ENCODE measurements at regions not wholly inside any gene's neighbourhood (a gene's known extent, or its start where the extent isn't known, plus 50 kb on each side); places are given as distances from the start of the nearest gene placed in this dataset.

DNA sequence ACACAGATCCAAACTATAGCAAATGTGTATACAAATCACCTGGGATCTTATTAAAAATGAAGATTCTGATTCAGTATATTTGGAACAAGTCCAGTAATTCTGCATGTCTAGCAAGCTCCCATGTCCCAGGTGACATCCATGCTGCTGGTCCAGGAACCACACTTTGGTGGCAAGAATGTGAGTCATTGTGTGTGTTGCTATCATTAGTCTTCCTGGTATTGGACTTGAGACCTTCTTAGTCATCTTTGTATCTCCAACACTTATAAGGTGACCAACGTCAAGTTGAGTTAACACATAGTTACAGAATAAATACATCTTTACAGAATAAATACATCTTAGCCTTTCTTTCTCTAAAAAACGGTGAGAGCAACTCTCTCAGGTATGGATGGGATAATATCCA is 107.9 kb upstream of the NDUFV2 start:
- WGBS, 2 donors, result 39 to 43% methylated on average over 2 of the region's 2 CpGs
- peaks cover 0 to 4% (median 0%) of the 10 kb centered on the region in 4 donors for H3K9me3 ChIP-seq
- H3K4me1 ChIP-seq, result peaks cover 0 to 5% (median 2%) of the 10 kb centered on the region in 4 donors
- no peaks in the 10 kb centered on the region for H3K36me3 ChIP-seq
- no peak overlapping the region for H3K4me3 ChIP-seq
- H3K27me3 ChIP-seq, result no peaks in the 10 kb centered on the region
- ATAC-seq (ENCODE audit: low FRiP score in 2 of 2) (no peak), DNase-seq (no peak)
- TF ChIP-seq POLR2AphosphoS5 (IDR thresholded peaks at IDR 0.05), result no peak
- TF ChIP-seq, protein P1, sequence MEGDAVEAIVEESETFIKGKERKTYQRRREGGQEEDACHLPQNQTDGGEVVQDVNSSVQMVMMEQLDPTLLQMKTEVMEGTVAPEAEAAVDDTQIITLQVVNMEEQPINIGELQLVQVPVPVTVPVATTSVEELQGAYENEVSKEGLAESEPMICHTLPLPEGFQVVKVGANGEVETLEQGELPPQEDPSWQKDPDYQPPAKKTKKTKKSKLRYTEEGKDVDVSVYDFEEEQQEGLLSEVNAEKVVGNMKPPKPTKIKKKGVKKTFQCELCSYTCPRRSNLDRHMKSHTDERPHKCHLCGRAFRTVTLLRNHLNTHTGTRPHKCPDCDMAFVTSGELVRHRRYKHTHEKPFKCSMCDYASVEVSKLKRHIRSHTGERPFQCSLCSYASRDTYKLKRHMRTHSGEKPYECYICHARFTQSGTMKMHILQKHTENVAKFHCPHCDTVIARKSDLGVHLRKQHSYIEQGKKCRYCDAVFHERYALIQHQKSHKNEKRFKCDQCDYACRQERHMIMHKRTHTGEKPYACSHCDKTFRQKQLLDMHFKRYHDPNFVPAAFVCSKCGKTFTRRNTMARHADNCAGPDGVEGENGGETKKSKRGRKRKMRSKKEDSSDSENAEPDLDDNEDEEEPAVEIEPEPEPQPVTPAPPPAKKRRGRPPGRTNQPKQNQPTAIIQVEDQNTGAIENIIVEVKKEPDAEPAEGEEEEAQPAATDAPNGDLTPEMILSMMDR (IDR thresholded peaks at IDR 0.05), result no peak
- TF ChIP-seq EP300 (IDR thresholded peaks at IDR 0.05), result no peak
- no peak for TF ChIP-seq POLR2A (IDR thresholded peaks at IDR 0.05)
- H3K27ac ChIP-seq, result no peak overlapping the region

DNA sequence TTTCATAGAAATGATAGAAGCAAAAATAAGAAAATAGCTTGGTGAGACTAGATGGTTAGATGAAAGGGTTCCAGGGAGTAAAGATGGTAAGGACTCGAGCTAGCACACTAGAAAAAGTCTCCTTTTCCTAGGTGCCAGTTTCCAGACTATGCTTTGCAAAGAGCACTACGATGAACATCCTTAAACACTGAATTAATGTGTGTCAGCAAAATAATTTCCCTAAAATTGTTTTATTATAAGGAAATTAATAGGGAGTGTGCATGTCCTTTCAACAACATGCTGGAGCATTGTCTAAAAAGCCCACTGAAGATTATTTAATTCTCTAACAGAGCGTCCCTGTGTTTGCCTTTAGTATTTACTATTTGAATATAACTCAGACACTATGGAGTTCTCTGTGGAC is 107.4 kb upstream of the NDUFV2 start:
- Histone ChIP-seq H3K36me3 (no peaks in the 10 kb centered on the region), H3K9me3 (peaks cover 0 to 4% (median 0%) of the 10 kb centered on the region in 4 donors), H3K4me1 (peaks cover 0 to 5% (median 2%) of the 10 kb centered on the region in 4 donors), H3K4me3 (no peak overlapping the region), H3K27me3 (no peaks in the 10 kb centered on the region), H3K27ac (no peak overlapping the region)
- WGBS, 2 donors, result 58% methylated on average over 3 of the region's 3 CpGs
- ATAC-seq (ENCODE audit: low FRiP score in 2 of 2) (no peak), DNase-seq (no peak)
- TF ChIP-seq, protein P1 (IDR thresholded peaks at IDR 0.05), result no peak
- no peak for TF ChIP-seq POLR2AphosphoS5 (IDR thresholded peaks at IDR 0.05)

DNA sequence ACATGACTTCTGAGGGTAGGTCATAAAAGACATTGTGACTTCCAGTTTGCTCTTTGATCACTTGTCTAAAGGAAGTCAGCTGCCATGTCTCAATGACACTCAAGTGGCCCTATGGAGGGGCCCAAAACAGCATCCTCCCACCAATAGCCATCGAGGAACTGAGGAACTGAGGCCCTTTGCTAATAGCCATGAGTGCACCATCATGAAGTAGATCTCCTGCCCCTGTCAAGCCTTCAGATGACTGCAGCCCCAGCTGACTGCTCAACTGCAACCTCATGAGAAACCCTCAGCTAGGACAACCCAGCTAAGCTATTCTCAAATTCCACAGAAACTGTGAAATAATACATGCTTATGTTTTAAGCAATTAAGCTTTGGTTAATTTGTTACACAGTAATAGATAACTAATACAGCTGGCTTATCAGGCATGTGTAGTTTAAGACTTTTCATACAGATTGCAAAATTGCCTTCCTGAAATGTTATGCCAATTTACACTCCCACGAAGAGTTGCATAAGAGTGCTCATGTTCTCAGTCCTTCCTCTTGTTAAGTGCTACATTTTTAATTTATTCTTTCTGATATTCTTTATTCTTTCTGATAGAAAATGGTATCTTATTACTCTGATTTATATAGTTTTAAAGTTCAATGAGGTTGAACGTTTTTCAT is 105.6 kb upstream of the NDUFV2 start:
- H3K27me3 ChIP-seq, result no peaks in the 10 kb centered on the region
- DNase-seq (no peak), ATAC-seq (ENCODE audit: low FRiP score in 2 of 2) (peak in 1 of 2 donors; percentile 72)
- peaks cover 0 to 4% (median 0%) of the 10 kb centered on the region in 4 donors for H3K9me3 ChIP-seq
- peaks cover 0 to 5% (median 2%) of the 10 kb centered on the region in 4 donors for H3K4me1 ChIP-seq
- WGBS, 2 donors, result 63 to 74% methylated on average over 2 to 3 of the region's 3 CpGs
- H3K36me3 ChIP-seq, result no peaks in the 10 kb centered on the region
- TF ChIP-seq, protein P1 (IDR thresholded peaks at IDR 0.05), result no peak
- TF ChIP-seq EP300 (IDR thresholded peaks at IDR 0.05), result peak in 1 of 4 donors; percentile 11
- H3K27ac ChIP-seq, result no peak overlapping the region
- no peak overlapping the region for H3K4me3 ChIP-seq

DNA sequence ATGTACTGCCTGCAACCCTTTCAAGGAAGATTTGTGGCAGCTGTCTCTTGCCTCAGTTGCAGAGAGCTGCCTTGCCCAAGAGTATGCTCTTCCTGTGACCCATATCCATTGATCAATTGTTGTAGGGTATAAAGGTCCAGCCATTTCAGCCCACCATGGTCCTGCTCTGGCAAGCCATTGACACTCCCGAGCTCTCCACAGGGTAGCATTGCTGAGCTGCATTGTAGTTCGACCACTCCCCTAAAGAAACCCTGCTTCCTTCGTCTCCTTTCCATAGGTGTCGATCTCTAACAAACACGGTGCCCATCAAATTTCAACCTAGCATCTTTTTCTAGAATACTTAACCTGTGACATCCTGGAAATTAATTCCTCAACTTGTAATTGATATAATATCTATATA is 104.9 kb upstream of the NDUFV2 start:
- Histone ChIP-seq H3K27me3 (no peaks in the 10 kb centered on the region), H3K4me3 (no peak overlapping the region), H3K36me3 (no peaks in the 10 kb centered on the region), H3K27ac (no peak overlapping the region), H3K9me3 (peaks cover 0 to 4% (median 0%) of the 10 kb centered on the region in 4 donors), H3K4me1 (peaks cover 0 to 5% (median 2%) of the 10 kb centered on the region in 4 donors)
- 58 to 60% methylated on average over 5 of the region's 5 CpGs for WGBS, 2 donors
- DNase-seq, result no peak
- no peak for ATAC-seq (ENCODE audit: low FRiP score in 2 of 2)
- TF ChIP-seq, protein P1 (IDR thresholded peaks at IDR 0.05), result no peak
- TF ChIP-seq POLR2A (IDR thresholded peaks at IDR 0.05) (no peak), EP300 (IDR thresholded peaks at IDR 0.05) (no peak), POLR2AphosphoS5 (IDR thresholded peaks at IDR 0.05) (no peak)
